H9 (cell line): ENCODE measurements at regions not wholly inside any gene's neighbourhood (a gene's known extent, or its start where the extent isn't known, plus 50 kb on each side); places are given as distances from the start of the nearest gene placed in this dataset.

ENCODE experiments used
- DNase-seq: peaks from one replicate; pipeline ENCODE4 v3.0.0-alpha.2; 2017
- H2AFZ ChIP-seq: one replicate; pipeline ENCODE4 v1.6.1; 2013; ENCODE audit warnings: mild to moderate bottlenecking, low read length, control low read depth, moderate library complexity
- H2AK5ac ChIP-seq: 2 replicates; pipeline ENCODE4 v1.6.1; 2013; ENCODE audit warnings: low read length, control low read depth, mixed read lengths; ENCODE audit not compliant: insufficient read length
- H2BK120ac ChIP-seq: one replicate; pipeline ENCODE4 v1.6.1; 2013; ENCODE audit warnings: low read depth, mild to moderate bottlenecking, low read length, control low read depth, inconsistent platforms; ENCODE audit not compliant: poor library complexity, severe bottlenecking
- H2BK12ac ChIP-seq: 2 replicates; pipeline ENCODE4 v1.6.1; 2013; ENCODE audit warnings: low read length, control low read depth, mixed read lengths, low read depth; ENCODE audit not compliant: insufficient read length
- H2BK15ac ChIP-seq: 2 replicates; pipeline ENCODE4 v1.6.1; 2013; ENCODE audit warnings: low read depth, low read length, control low read depth
- H2BK20ac ChIP-seq: one replicate; pipeline ENCODE4 v1.6.1; 2013; ENCODE audit warnings: low read depth, mild to moderate bottlenecking, low read length, control low read depth, inconsistent platforms; ENCODE audit not compliant: poor library complexity, severe bottlenecking
- H2BK5ac ChIP-seq: 2 replicates; pipeline ENCODE4 v1.6.1; 2013; ENCODE audit warnings: low read length, control low read depth, mixed read lengths; ENCODE audit not compliant: insufficient read length
- H3K14ac ChIP-seq: 2 replicates; pipeline ENCODE4 v1.6.1; 2013; ENCODE audit warnings: low read length, control low read depth; ENCODE audit not compliant: insufficient read depth
- H3K18ac ChIP-seq: 2 replicates; pipeline ENCODE4 v1.6.1; 2013; ENCODE audit warnings: low read depth, mild to moderate bottlenecking, mixed read lengths, low read length, control low read depth; ENCODE audit not compliant: insufficient read length
- H3K23ac ChIP-seq: 2 replicates; pipeline ENCODE4 v1.6.1; 2013; ENCODE audit warnings: low read length, control low read depth, mixed read lengths, low read depth; ENCODE audit not compliant: insufficient read length
- H3K23me2 ChIP-seq: 2 replicates; pipeline ENCODE4 v1.6.1; 2013; ENCODE audit warnings: low read depth, mild to moderate bottlenecking, mixed read lengths, low read length, control low read depth; ENCODE audit not compliant: insufficient read length, poor library complexity, severe bottlenecking
- H3K27ac ChIP-seq: 2 replicates; pipeline ENCODE4 v1.5.1; 2013; ENCODE audit warnings: low read length, control low read depth, mixed read lengths, low read depth; ENCODE audit not compliant: insufficient read length
- H3K27me3 ChIP-seq: 2 replicates; pipeline ENCODE4 v1.6.1; 2013; ENCODE audit warnings: low read length, control low read depth, inconsistent platforms; ENCODE audit not compliant: insufficient read depth
- H3K4ac ChIP-seq: 2 replicates; pipeline ENCODE4 v1.6.1; 2013; ENCODE audit warnings: low read depth, mild to moderate bottlenecking, control low read depth, inconsistent platforms, low read length, moderate library complexity
- H3K4me1 ChIP-seq: 2 replicates; pipeline ENCODE4 v1.6.1; 2013; ENCODE audit warnings: low read length, control low read depth, inconsistent platforms; ENCODE audit not compliant: insufficient read depth
- H3K4me2 ChIP-seq: 2 replicates; pipeline ENCODE4 v1.6.1; 2013; ENCODE audit warnings: low read length, control low read depth, mixed read lengths; ENCODE audit not compliant: insufficient read length, insufficient read depth
- H3K56ac ChIP-seq: 2 replicates; pipeline ENCODE4 v1.6.1; 2013; ENCODE audit warnings: low read depth, mild to moderate bottlenecking, mixed read lengths, low read length, control low read depth; ENCODE audit not compliant: insufficient read length
- H3K79me1 ChIP-seq: 2 replicates; pipeline ENCODE4 v1.6.1; 2013; ENCODE audit warnings: low read depth, mild to moderate bottlenecking, moderate library complexity, low read length, control low read depth, inconsistent platforms; ENCODE audit not compliant: insufficient read depth, poor library complexity, severe bottlenecking
- H3K79me2 ChIP-seq: 2 replicates; pipeline ENCODE4 v1.6.1; 2013; ENCODE audit warnings: low read length, control low read depth, inconsistent platforms; ENCODE audit not compliant: insufficient read depth
- H3K9ac ChIP-seq: 2 replicates; pipeline ENCODE4 v1.6.1; 2013; ENCODE audit warnings: low read length, control low read depth, mixed read lengths; ENCODE audit not compliant: insufficient read length; ENCODE audit errors: extremely low read depth
- H3K9me3 ChIP-seq: one replicate; pipeline ENCODE4 v1.6.1; 2013; ENCODE audit warnings: low read depth, low read length, inconsistent platforms; ENCODE audit not compliant: control insufficient read depth
- H3T11ph ChIP-seq: one replicate; pipeline ENCODE4 v1.6.1; 2013; ENCODE audit warnings: mild to moderate bottlenecking, low read length, control low read depth, inconsistent platforms
- H4K20me1 ChIP-seq: one replicate; pipeline ENCODE4 v1.6.1; 2013; ENCODE audit not compliant: control insufficient read depth, insufficient read length, insufficient read depth
- H4K5ac ChIP-seq: 2 replicates; pipeline ENCODE4 v1.6.1; 2013; ENCODE audit warnings: low read depth, mild to moderate bottlenecking, mixed read lengths, low read length, control low read depth; ENCODE audit not compliant: insufficient read length
- H4K8ac ChIP-seq: replicated peaks from 2 replicates; pipeline ENCODE4 v1.6.1; 2013; ENCODE audit warnings: low read length, control low read depth, mixed read lengths, low read depth; ENCODE audit not compliant: insufficient read length
- H4K91ac ChIP-seq: 2 replicates; pipeline ENCODE4 v1.6.1; 2013; ENCODE audit warnings: low read depth, mild to moderate bottlenecking, moderate library complexity, mixed read lengths, low read length, control low read depth; ENCODE audit not compliant: insufficient read length
- H3K27ac Mint-ChIP-seq, 3 experiments: 2 replicates in 2 of 3; 3 replicates in 1 of 3; pipeline ENCODE4 v1.8.0; 2020 to 2021; ENCODE audit warnings: mixed read lengths in 3 of 3, mild to moderate bottlenecking in 1 of 3, moderate library complexity in 1 of 3
- H3K27me3 Mint-ChIP-seq: 2 replicates; pipeline ENCODE4 v1.8.0; 2021; ENCODE audit warnings: low read depth, mild to moderate bottlenecking, moderate library complexity, mixed read lengths
- H3K36me3 Mint-ChIP-seq, 3 experiments: 2 replicates in 2 of 3; 3 replicates in 1 of 3; pipeline ENCODE4 v1.8.0; 2020 to 2021; ENCODE audit warnings: low read depth in 3 of 3, mixed read lengths in 3 of 3; ENCODE audit not compliant: insufficient read depth in 1 of 3
- H3K4me1 Mint-ChIP-seq, 2 experiments: 2 replicates each; pipeline ENCODE4 v1.8.0; 2020; ENCODE audit warnings: mixed read lengths in 2 of 2
- H3K4me3 Mint-ChIP-seq, 2 experiments: 2 replicates in 1 of 2; 3 replicates in 1 of 2; pipeline ENCODE4 v1.8.0; 2020 to 2021; ENCODE audit warnings: mild to moderate bottlenecking in 2 of 2, mixed read lengths in 2 of 2, moderate library complexity in 1 of 2
- H3K9me3 Mint-ChIP-seq, 2 experiments: 2 replicates in 1 of 2; 3 replicates in 1 of 2; pipeline ENCODE4 v1.8.0; 2020; ENCODE audit warnings: mild to moderate bottlenecking in 2 of 2, mixed read lengths in 2 of 2, moderate library complexity in 1 of 2
- CTCF ChIP-seq: fragments of 200-600 bp; sonication (generic); conservative IDR thresholded peaks from 3 replicates; pipeline ENCODE4 v1.8.0; 2021; ENCODE audit warnings: antibody characterized with exemption, mild to moderate bottlenecking
- WGBS: extraction: QIAGEN DNeasy Blood & Tissue Kit; methylation state at CpG from one replicate; pipeline ENCODE4 v1.1.7; 2013; ENCODE audit warnings: missing lambda C conversion rate, low lambda C conversion rate, mixed read lengths; ENCODE audit not compliant: insufficient read length; ENCODE audit errors: extremely low coverage; 5-methylcytosine and 5-hydroxymethylcytosine counted together

GRCh38 chr1:181169281-181169865 is 80.9 kb downstream of the IER5 start:
- H2BK12ac ChIP-seq, result no peak overlapping the region
- no peak overlapping the region for H2BK15ac ChIP-seq
- peaks cover 5 to 8% of the 10 kb centered on the region in 2 experiments; a peak in 3 of 5 replicates for H3K9me3 Mint-ChIP-seq
- DNase-seq, result no peak
- no peak overlapping the region for H3K4me3 Mint-ChIP-seq
- no peak overlapping the region for H4K5ac ChIP-seq
- H2AFZ ChIP-seq, result no peak overlapping the region
- no peak overlapping the region for H3T11ph ChIP-seq
- H3K36me3 Mint-ChIP-seq, result peaks cover 0 to 8% (median 7%) of the 10 kb centered on the region in 3 experiments; a peak in 4 of 7 replicates
- no peak overlapping the region for H2BK120ac ChIP-seq
- no peak overlapping the region for H2BK5ac ChIP-seq
- no peaks in the 10 kb centered on the region for H4K20me1 ChIP-seq
- no peaks in the 10 kb centered on the region for H3K79me1 ChIP-seq
- no CpG with 5 or more reads among the region's 8 CpGs for whole genome bisulfite sequencing
- H3K23ac ChIP-seq, result no peak overlapping the region
- no peaks in the 10 kb centered on the region for H3K4me1 ChIP-seq
- H4K91ac ChIP-seq, result no peak overlapping the region
- H3K18ac ChIP-seq, result no peak overlapping the region
- H3K4me2 ChIP-seq, result no peak overlapping the region
- H3K9ac ChIP-seq, result no peak overlapping the region
- no peak overlapping the region for H3K14ac ChIP-seq
- no peak overlapping the region for H2BK20ac ChIP-seq
- no peak overlapping the region for H3K27ac ChIP-seq
- H3K56ac ChIP-seq, result no peak overlapping the region
- H3K9me3 ChIP-seq, result no peaks in the 10 kb centered on the region
- H3K27me3 Mint-ChIP-seq, result peaks cover 15% of the 10 kb centered on the region
- no peaks in the 10 kb centered on the region for H3K79me2 ChIP-seq
- peaks cover 3 to 4% of the 10 kb centered on the region in 2 experiments for H3K4me1 Mint-ChIP-seq
- no peak overlapping the region for H4K8ac ChIP-seq
- H3K27ac Mint-ChIP-seq, result no peak overlapping the region
- H3K23me2 ChIP-seq, result no peaks in the 10 kb centered on the region
- no peak overlapping the region for H2AK5ac ChIP-seq
- H3K4ac ChIP-seq, result no peak overlapping the region
- no peaks in the 10 kb centered on the region for H3K27me3 ChIP-seq
- no peak for TF ChIP-seq CTCF
